ENCODE measurements at regions not wholly inside any gene's neighbourhood (a gene's known extent, or its start where the extent isn't known, plus 50 kb on each side); places are given as distances from the start of the nearest gene placed in this dataset.

DNA sequence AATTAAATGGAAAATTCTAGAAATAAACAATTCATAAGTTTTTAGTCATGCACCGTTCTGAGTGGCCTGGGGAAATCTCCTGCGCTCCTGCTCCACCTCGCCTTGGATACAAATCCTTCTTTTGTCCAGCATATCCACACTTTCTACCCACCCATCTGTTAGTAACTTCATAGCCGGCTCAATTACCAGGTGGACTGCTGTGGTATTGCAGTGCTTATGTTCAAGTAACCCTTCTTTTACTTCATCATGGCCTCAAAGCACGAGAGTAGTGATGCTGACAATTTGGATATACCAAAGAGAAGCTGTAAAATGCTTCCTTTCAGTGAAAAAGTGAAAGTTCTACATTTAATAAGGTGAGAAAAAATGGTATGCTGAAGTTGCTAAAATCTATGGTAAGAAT, 142.3 kb upstream of the CHL1 start:
- Mint-ChIP-seq H3K9me3 (no peaks in the 10 kb centered on the region), H3K27me3 (ENCODE audit: low read depth) (peaks cover under 1% of the 10 kb centered on the region), H3K4me3 (no peak overlapping the region), H3K4me1 (ENCODE audit: low read depth) (no peaks in the 10 kb centered on the region), H3K27ac (no peak overlapping the region), H3K36me3 (ENCODE audit: insufficient read depth in 2 of 2) (no peaks in the 10 kb centered on the region)
- ATAC-seq (replicated peaks in 1 of 2) (no peak), DNase-seq (no peak)

DNA sequence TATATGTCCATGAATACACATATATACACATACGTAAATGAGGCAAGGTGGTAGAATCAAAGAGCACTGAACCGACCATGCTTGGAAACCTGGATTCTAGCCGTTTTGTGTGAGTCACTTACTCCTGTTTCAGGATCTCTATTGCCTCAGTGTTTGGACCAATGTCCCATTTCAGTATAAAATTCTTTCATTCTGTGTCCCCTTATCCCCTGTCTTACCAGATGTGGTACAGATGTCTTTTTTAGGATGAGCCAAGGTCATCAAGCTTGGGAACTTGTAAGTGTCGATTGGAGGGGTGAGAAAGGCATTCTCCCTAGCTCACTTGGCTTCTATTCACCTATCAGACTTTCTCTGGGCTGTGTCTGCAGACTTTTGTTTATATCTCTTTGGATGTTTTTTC, 139.9 kb upstream of the CHL1 start:
- Mint-ChIP-seq H3K27me3 (ENCODE audit: low read depth) (peaks cover 7% of the 10 kb centered on the region), H3K27ac (no peak overlapping the region), H3K9me3 (no peaks in the 10 kb centered on the region), H3K4me3 (no peak overlapping the region), H3K36me3 (ENCODE audit: insufficient read depth in 2 of 2) (no peaks in the 10 kb centered on the region), H3K4me1 (ENCODE audit: low read depth) (no peaks in the 10 kb centered on the region)
- DNase-seq: no peak
- no peak for ATAC-seq (replicated peaks in 1 of 2)

DNA sequence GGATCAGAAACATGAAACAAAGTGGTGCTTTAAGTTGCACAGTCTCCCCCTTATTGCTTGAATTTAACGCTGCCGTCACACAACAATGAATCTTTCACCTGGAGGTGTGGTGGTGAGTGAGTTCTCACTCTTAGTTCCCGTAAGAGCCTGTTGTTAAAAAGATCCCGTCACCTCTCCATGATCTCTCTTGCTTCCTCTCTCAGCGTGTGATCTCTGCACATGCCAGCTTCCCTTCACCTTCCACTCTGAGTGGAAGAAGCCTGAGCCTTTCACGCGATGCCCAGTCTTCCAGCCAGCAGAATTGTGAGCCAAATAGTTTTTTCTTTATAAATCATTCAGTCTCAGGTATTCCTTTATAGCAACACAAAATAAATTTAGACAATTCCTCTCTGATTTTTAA, 136.7 kb upstream of the CHL1 start:
- DNase-seq: no peak
- Mint-ChIP-seq H3K4me3 (no peak overlapping the region), H3K36me3 (ENCODE audit: insufficient read depth in 2 of 2) (no peaks in the 10 kb centered on the region), H3K27me3 (ENCODE audit: low read depth) (peaks cover 7% of the 10 kb centered on the region), H3K9me3 (no peaks in the 10 kb centered on the region), H3K27ac (no peak overlapping the region), H3K4me1 (ENCODE audit: low read depth) (no peaks in the 10 kb centered on the region)
- ATAC-seq (replicated peaks in 1 of 2): no peak

DNA sequence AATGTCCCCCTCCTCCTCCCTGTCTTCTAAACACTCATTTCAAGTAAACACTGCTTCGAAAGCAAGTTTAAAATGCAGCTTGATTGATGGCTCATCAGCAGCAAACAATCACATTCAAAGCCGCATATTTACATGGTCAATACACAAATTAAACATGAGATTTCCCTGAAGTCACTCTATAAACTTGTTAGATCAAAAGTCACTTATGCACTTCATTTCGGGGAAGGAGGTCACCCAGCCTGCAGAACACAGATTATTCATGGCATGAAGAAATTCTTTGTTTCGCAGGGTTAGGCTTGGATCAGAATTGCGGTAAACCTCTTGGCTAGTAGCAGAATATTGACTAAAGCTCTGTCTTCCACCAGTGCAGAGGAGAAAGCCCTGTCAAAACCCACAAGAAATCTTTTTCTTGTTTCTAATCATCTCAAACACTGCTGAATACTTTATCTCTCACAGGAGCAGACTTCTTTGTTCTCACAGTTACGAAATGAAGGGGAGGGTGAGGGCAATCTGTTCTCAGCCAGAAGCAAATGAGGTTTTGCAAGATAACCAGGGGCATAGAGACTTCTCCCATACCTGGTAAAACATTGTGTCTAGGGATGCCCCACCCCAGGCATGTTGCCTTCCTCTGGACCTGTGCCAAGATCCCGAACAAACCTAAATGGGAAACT, 133.3 kb upstream of the CHL1 start:
- Mint-ChIP-seq H3K4me1 (ENCODE audit: low read depth) (no peaks in the 10 kb centered on the region), H3K27ac (no peak overlapping the region), H3K4me3 (no peak overlapping the region), H3K36me3 (ENCODE audit: insufficient read depth in 2 of 2) (no peaks in the 10 kb centered on the region), H3K9me3 (no peaks in the 10 kb centered on the region), H3K27me3 (ENCODE audit: low read depth) (peaks cover 7% of the 10 kb centered on the region)
- no peak for DNase-seq
- ATAC-seq (replicated peaks in 1 of 2): no peak

GRCh38 chr3:69690-70089, 126.9 kb upstream of the CHL1 start:
- Mint-ChIP-seq H3K4me3 (no peak overlapping the region), H3K4me1 (ENCODE audit: low read depth) (no peaks in the 10 kb centered on the region), H3K27ac (no peak overlapping the region), H3K36me3 (ENCODE audit: insufficient read depth in 2 of 2) (no peaks in the 10 kb centered on the region), H3K27me3 (ENCODE audit: low read depth) (no peaks in the 10 kb centered on the region), H3K9me3 (no peaks in the 10 kb centered on the region)
- no peak for DNase-seq
- no peak for ATAC-seq (replicated peaks in 1 of 2)

DNA sequence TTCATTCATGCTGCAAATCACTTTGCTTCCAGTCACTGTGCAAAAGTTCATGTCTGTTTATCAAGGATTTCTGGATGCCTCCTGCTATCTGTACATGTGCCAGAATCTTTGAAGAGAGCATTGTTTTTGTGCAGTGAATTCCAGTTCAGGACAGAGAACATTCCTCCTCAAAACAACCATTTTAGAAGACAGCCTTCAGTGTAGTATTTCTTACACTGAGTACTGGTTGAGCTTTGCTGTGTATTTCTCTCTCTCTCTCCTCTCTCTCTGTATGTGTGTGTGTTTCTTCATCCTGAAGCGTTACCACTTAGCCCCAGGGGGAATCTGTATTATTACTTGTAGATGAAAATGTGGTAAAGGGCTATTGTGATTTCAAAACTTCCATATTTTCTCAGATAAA, 123.8 kb upstream of the CHL1 start:
- ATAC-seq (replicated peaks in 1 of 2) (no peak), DNase-seq (no peak)
- no peak overlapping the region for H3K27ac Mint-ChIP-seq
- no peaks in the 10 kb centered on the region for H3K4me1 Mint-ChIP-seq (ENCODE audit: low read depth)
- H3K4me3 Mint-ChIP-seq: no peak overlapping the region
- H3K36me3 Mint-ChIP-seq (ENCODE audit: insufficient read depth in 2 of 2): no peaks in the 10 kb centered on the region
- H3K9me3 Mint-ChIP-seq: no peaks in the 10 kb centered on the region
- no peaks in the 10 kb centered on the region for H3K27me3 Mint-ChIP-seq (ENCODE audit: low read depth)

DNA sequence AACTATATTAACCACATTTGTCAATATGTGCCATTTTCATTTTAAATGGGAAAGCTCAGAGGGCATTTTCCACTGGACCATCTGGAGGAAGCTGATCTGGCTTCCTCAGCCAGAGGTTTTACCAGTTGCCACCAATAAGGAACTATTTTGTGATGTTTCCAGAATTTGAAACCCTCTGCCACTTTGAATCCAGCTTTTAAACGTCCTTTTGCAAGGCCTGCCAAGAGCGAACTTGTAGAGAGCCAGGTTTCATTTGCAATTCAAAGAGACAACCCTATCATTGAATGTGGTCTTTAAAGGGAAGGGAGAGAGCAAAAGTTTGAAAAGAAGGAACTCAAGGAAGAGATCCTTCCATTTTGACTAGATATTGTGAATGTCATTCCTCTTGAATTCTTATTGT, 123.3 kb upstream of the CHL1 start:
- DNase-seq: no peak
- no peaks in the 10 kb centered on the region for H3K36me3 Mint-ChIP-seq (ENCODE audit: insufficient read depth in 2 of 2)
- no peak for ATAC-seq (replicated peaks in 1 of 2)
- no peak overlapping the region for H3K27ac Mint-ChIP-seq
- H3K27me3 Mint-ChIP-seq (ENCODE audit: low read depth): no peaks in the 10 kb centered on the region
- no peak overlapping the region for H3K4me3 Mint-ChIP-seq
- no peaks in the 10 kb centered on the region for H3K9me3 Mint-ChIP-seq
- no peaks in the 10 kb centered on the region for H3K4me1 Mint-ChIP-seq (ENCODE audit: low read depth)

GRCh38 chr3:74676-75243, 121.8 kb upstream of the CHL1 start:
- Mint-ChIP-seq H3K9me3 (no peaks in the 10 kb centered on the region), H3K27ac (no peak overlapping the region)
- DNase-seq: no peak

DNA sequence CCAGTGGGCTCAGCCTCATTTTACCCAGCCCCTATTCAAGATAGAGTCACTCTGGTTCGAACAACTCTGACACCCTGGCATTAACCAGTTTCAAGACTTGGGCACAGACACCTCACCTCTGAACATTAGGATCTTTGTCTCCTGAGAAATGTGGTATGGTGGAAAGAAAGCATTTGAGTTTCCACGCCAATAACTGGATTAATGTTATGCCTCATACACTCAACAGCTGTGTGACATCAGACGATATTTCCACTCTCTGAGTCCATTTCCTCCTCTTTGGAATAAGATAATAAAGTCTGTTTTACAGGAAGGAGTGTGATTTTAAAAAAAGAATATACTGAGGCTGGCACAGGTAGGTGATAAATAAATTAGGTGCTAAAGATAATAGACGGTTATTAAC, 121.3 kb upstream of the CHL1 start:
- H3K9me3 Mint-ChIP-seq: peaks cover under 1 to 2% of the 10 kb centered on the region in 2 donors
- H3K36me3 Mint-ChIP-seq (ENCODE audit: insufficient read depth in 2 of 2): no peaks in the 10 kb centered on the region
- H3K4me3 Mint-ChIP-seq: no peak overlapping the region
- DNase-seq: no peak
- no peaks in the 10 kb centered on the region for H3K27me3 Mint-ChIP-seq (ENCODE audit: low read depth)
- H3K27ac Mint-ChIP-seq: no peak overlapping the region
- no peaks in the 10 kb centered on the region for H3K4me1 Mint-ChIP-seq (ENCODE audit: low read depth)
- no peak for ATAC-seq (replicated peaks in 1 of 2)

More at GRCh38 chr3:74676-75243, 121.8 kb upstream of the CHL1 start:
- Mint-ChIP-seq H3K4me3 (no peak overlapping the region), H3K4me1 (ENCODE audit: low read depth) (no peaks in the 10 kb centered on the region), H3K36me3 (ENCODE audit: insufficient read depth in 2 of 2) (no peaks in the 10 kb centered on the region), H3K27me3 (ENCODE audit: low read depth) (no peaks in the 10 kb centered on the region)
- no peak for ATAC-seq (replicated peaks in 1 of 2)

DNA sequence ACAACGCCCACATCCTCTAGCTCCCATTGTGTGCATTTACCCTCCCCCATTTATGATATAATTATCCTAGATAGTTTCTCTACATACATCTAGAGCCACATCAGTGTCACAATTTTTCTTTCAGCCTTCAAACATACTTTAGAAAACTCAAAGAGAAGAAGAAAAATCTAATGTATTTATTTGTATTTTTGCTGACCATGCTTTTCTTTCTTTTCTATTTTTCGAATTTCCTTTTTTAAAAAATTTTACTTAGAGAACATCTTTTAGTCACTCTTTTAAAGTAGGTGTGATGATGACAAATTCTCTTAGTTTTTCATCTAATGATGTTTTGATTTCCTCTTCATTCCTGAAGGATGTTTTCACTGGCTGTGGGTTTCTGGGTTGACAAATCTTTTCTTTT, 117.0 kb upstream of the CHL1 start:
- Mint-ChIP-seq H3K36me3 (ENCODE audit: insufficient read depth in 2 of 2) (no peaks in the 10 kb centered on the region), H3K27ac (no peak overlapping the region), H3K9me3 (peaks cover 2 to 3% of the 10 kb centered on the region in 2 donors), H3K4me1 (ENCODE audit: low read depth) (no peaks in the 10 kb centered on the region), H3K27me3 (ENCODE audit: low read depth) (no peaks in the 10 kb centered on the region), H3K4me3 (no peak overlapping the region)
- ATAC-seq (replicated peaks in 1 of 2): no peak
- DNase-seq: no peak

- ATAC-seq (replicated peaks in 1 of 2) (no peak), DNase-seq (no peak)
- no peak overlapping the region for H3K4me3 Mint-ChIP-seq
- peaks cover 0 to 1% of the 10 kb centered on the region in 2 donors for H3K36me3 Mint-ChIP-seq (ENCODE audit: insufficient read depth in 2 of 2)
- H3K27ac Mint-ChIP-seq: no peak overlapping the region
- peaks cover 2 to 3% of the 10 kb centered on the region in 2 donors for H3K9me3 Mint-ChIP-seq
- no peaks in the 10 kb centered on the region for H3K4me1 Mint-ChIP-seq (ENCODE audit: low read depth)
- no peaks in the 10 kb centered on the region for H3K27me3 Mint-ChIP-seq (ENCODE audit: low read depth)
These were observed 114.1 kb upstream of the CHL1 start for GRCh38 chr3:82508-82907.

DNA sequence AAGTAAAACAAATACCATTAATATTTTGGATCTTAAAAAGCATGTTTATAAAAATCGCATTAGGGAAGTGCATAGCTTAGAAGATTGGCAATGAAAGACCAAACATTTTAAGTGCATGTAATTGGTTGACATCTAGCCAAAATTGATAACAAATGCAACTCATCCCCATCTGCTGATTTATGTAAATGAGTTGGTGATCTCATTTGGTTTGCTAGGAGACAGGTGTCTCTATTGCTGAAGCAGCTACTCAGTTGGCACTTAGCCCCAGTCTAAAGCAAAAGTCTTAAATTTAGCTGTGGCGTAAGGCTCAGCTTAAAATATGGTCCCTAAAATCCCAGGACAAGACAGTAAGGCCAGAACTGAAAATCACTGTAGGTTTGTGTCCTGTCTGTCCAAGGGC, 113.5 kb upstream of the CHL1 start:
- no peaks in the 10 kb centered on the region for H3K27me3 Mint-ChIP-seq (ENCODE audit: low read depth)
- DNase-seq (no peak), ATAC-seq (replicated peaks in 1 of 2) (no peak)
- H3K4me1 Mint-ChIP-seq (ENCODE audit: low read depth): no peaks in the 10 kb centered on the region
- H3K4me3 Mint-ChIP-seq: no peak overlapping the region
- H3K36me3 Mint-ChIP-seq (ENCODE audit: insufficient read depth in 2 of 2): peaks cover 0 to 1% of the 10 kb centered on the region in 2 donors
- peaks cover 2 to 3% of the 10 kb centered on the region in 2 donors for H3K9me3 Mint-ChIP-seq
- H3K27ac Mint-ChIP-seq: no peak overlapping the region

DNA sequence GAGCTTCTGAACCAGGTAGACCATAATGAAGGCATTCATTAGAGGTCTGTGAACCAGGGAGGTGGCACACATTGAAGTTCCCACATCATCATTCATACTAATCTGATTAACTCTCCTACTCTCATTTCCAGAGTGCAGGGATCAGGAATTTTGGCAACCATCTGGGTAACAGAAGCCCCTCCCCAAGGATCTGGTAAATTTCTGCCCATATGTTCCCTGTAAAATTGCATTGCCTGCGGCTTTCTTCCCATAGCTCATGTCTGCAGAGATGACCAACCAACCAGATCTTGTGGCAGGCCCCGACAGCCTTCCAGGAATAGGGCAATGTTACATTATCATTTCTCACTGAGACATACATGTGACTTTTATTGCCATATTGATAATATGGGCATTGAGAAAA, 111.4 kb upstream of the CHL1 start:
- Mint-ChIP-seq H3K9me3 (peaks cover 1 to 2% of the 10 kb centered on the region in 2 donors), H3K27ac (no peak overlapping the region), H3K27me3 (ENCODE audit: low read depth) (no peaks in the 10 kb centered on the region), H3K4me1 (ENCODE audit: low read depth) (no peaks in the 10 kb centered on the region), H3K4me3 (no peak overlapping the region), H3K36me3 (ENCODE audit: insufficient read depth in 2 of 2) (peaks cover 0 to 1% of the 10 kb centered on the region in 2 donors)
- ATAC-seq (replicated peaks in 1 of 2): no peak
- no peak for DNase-seq

DNA sequence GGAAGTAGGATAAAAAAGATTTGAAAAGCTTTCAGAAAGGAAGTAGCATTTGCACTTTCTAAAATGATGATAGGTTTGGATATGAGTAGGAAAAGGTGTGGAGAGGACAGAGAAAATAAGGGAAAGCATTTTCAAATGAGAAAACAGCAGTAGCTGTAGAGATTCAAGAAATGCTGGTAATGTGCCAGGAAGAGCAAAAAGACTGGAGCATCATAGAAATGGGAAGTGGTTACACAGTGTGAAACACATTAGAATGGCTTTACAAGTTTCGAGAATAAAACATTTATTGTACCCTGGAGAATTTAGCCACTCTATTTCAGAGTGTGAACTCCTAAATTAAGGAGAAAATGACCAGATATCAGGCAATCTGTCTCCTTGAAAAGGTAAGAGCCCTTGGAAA, 108.3 kb upstream of the CHL1 start:
- no peak for DNase-seq
- Mint-ChIP-seq H3K27ac (no peak overlapping the region), H3K9me3 (no peaks in the 10 kb centered on the region), H3K36me3 (ENCODE audit: insufficient read depth in 2 of 2) (peaks cover 0 to 1% of the 10 kb centered on the region in 2 donors), H3K27me3 (ENCODE audit: low read depth) (no peaks in the 10 kb centered on the region), H3K4me3 (no peak overlapping the region), H3K4me1 (ENCODE audit: low read depth) (no peaks in the 10 kb centered on the region)
- no peak for ATAC-seq (replicated peaks in 1 of 2)
